GM06990 (cell line): ENCODE measurements at regions not wholly inside any gene's neighbourhood (a gene's known extent, or its start where the extent isn't known, plus 50 kb on each side); places are given as distances from the start of the nearest gene placed in this dataset.

Source experiments
- DNase-seq: peaks from one replicate; pipeline ENCODE4 v3.0.0-alpha.2; 2011; ENCODE audit not compliant: insufficient read length; ENCODE audit errors: extremely low read depth
- H3K27me3 ChIP-seq: replicated peaks from 2 replicates; pipeline ENCODE4 v1.6.0; 2011; ENCODE audit warnings: low read length; ENCODE audit not compliant: control insufficient read depth, insufficient read depth
- H3K36me3 ChIP-seq: 2 replicates; pipeline ENCODE4 v1.5.1; 2011; ENCODE audit warnings: low read length; ENCODE audit not compliant: control insufficient read depth, insufficient read depth
- H3K4me3 ChIP-seq: replicated peaks from 2 replicates; pipeline ENCODE4 v1.5.1; 2011; ENCODE audit warnings: low read depth, mild to moderate bottlenecking, control low read depth, low read length
- TF ChIP-seq, protein P1 (sequence below): IDR thresholded peaks from 2 replicates; pipeline ENCODE4 v1.5.1; 2011; ENCODE audit warnings: low read length, control low read depth, mild to moderate bottlenecking, inconsistent platforms; ENCODE audit not compliant: insufficient read depth, poor library complexity, severe bottlenecking

- Histone ChIP-seq H3K4me3 (no peak overlapping the region), H3K27me3 (no peaks in the 10 kb centered on the region), H3K36me3 (no peaks in the 10 kb centered on the region)
- no peak for DNase-seq
- TF ChIP-seq, protein P1, sequence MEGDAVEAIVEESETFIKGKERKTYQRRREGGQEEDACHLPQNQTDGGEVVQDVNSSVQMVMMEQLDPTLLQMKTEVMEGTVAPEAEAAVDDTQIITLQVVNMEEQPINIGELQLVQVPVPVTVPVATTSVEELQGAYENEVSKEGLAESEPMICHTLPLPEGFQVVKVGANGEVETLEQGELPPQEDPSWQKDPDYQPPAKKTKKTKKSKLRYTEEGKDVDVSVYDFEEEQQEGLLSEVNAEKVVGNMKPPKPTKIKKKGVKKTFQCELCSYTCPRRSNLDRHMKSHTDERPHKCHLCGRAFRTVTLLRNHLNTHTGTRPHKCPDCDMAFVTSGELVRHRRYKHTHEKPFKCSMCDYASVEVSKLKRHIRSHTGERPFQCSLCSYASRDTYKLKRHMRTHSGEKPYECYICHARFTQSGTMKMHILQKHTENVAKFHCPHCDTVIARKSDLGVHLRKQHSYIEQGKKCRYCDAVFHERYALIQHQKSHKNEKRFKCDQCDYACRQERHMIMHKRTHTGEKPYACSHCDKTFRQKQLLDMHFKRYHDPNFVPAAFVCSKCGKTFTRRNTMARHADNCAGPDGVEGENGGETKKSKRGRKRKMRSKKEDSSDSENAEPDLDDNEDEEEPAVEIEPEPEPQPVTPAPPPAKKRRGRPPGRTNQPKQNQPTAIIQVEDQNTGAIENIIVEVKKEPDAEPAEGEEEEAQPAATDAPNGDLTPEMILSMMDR = no peak
Observed at GRCh38 chr5:67378256-67378655, 181.7 kb upstream of the CD180 start.

- DNase-seq = no peak
- Histone ChIP-seq H3K36me3 (no peaks in the 10 kb centered on the region), H3K27me3 (no peaks in the 10 kb centered on the region), H3K4me3 (no peak overlapping the region)
- TF ChIP-seq, protein P1 = no peak
Observed at GRCh38 chr5:67377631-67378030, 181.0 kb upstream of the CD180 start.

- DNase-seq = no peak
- no peak overlapping the region for H3K4me3 ChIP-seq
- H3K27me3 ChIP-seq = no peaks in the 10 kb centered on the region
- no peaks in the 10 kb centered on the region for H3K36me3 ChIP-seq
- TF ChIP-seq, protein P1 = peak; percentile 41
Observed at GRCh38 chr5:67375606-67376005, 179.0 kb upstream of the CD180 start.

- peak; percentile 7 for DNase-seq
- Histone ChIP-seq H3K27me3 (no peaks in the 10 kb centered on the region), H3K4me3 (no peak overlapping the region), H3K36me3 (no peaks in the 10 kb centered on the region)
- TF ChIP-seq, protein P1 = no peak
Observed at GRCh38 chr5:67374378-67374777, 177.8 kb upstream of the CD180 start.

DNA sequence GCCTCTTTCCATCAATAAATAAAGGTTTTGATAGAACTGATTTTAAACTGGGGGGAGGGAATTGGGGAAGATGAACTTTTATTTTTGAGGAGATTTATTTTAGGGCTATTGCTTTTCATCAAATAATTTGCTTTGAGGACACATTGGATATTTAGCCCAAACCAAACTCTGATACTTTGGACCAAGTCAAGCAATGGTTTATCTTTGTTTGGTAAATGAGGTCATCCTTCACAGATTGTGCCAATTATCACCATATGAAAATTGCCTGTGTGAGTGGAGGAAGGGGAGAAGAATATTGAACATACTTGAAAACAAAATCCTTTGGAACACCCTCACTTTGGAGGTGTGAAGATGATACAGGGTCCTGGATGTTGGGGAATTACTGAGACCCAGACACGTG is 176.9 kb upstream of the CD180 start:
- TF ChIP-seq, protein P1 = no peak
- H3K27me3 ChIP-seq = no peaks in the 10 kb centered on the region
- no peak for DNase-seq
- no peak overlapping the region for H3K4me3 ChIP-seq
- H3K36me3 ChIP-seq = no peaks in the 10 kb centered on the region

DNA sequence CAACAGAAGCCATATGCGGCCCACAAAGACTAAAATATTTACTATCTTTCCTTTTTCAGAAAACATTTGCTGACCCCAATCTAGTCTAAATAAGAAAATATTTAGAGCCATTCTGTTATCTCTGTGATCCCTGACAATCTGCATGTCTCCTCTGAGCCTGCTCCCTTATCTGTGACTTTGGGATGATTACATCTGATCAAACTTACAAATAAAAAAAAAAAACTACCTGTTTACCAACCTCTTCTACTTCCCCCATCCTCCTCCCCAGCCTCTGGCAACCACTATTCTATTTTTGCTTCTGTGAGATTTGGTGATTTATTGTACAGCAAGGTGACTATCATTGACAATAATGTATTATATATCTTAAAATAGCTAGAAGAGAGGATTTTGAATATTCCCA is 176.3 kb upstream of the CD180 start:
- Histone ChIP-seq H3K27me3 (no peaks in the 10 kb centered on the region), H3K36me3 (no peaks in the 10 kb centered on the region), H3K4me3 (no peak overlapping the region)
- DNase-seq = no peak
- TF ChIP-seq, protein P1 = no peak
